Pons (tissue), 1 donor: ENCODE measurements at regions not wholly inside any gene's neighbourhood (a gene's known extent, or its start where the extent isn't known, plus 50 kb on each side); places are given as distances from the start of the nearest gene placed in this dataset.

Experiments used
- DNase-seq: peaks from one replicate; pipeline ENCODE4 v3.0.0-alpha.2; 2016; ENCODE audit warnings: low spot score

GRCh38 chr20:16115911-16116552 lies 457.2 kb downstream of the KIF16B start:
- no peak for DNase-seq

- DNase-seq, result no peak
Observed at GRCh38 chr20:16113736-16114135, 459.5 kb downstream of the KIF16B start.

- no peak for DNase-seq
Observed at GRCh38 chr20:16111852-16112412, 461.3 kb downstream of the KIF16B start.

- peak; percentile 26 for DNase-seq
Observed at GRCh38 chr20:16111172-16111832, 461.9 kb downstream of the KIF16B start.

GRCh38 chr20:16107172-16107870 lies 465.9 kb downstream of the KIF16B start:
- DNase-seq, result peak; percentile 41

- DNase-seq, result no peak
Observed at GRCh38 chr20:16106191-16106849, 466.9 kb downstream of the KIF16B start.

GRCh38 chr20:16104783-16105182 lies 468.5 kb downstream of the KIF16B start:
- no peak for DNase-seq
